GM12878 (cell line): ENCODE measurements at regions not wholly inside any gene's neighbourhood (a gene's known extent, or its start where the extent isn't known, plus 50 kb on each side); places are given as distances from the start of the nearest gene placed in this dataset.

Experiments used
- ATAC-seq: fragments of 200-7000 bp; cut with Tn5 transposase; 3 replicates; pipeline ENCODE4 v1.9.1; 2020; ENCODE audit warnings: mild to moderate bottlenecking, moderate library complexity
- BruUV-seq: library from RNA; stranded (reverse); fragments of 400-500 nt; replicated peaks from 2 replicates; lab custom pipeline; 2021; lab: Mats Ljungman, UMichigan
- CTCF ChIA-PET: fragments of 300-600 bp; sonication (Branson Sonifier 250); formaldehyde crosslinking; extraction: SDS; loops from one replicate; lab custom pipeline; 2021; ENCODE audit warnings: inconsistent platforms; lab: Yijun Ruan, JAX
- POLR2A ChIA-PET: fragments of 350-600 bp; formaldehyde crosslinking; extraction: SDS; loops from one replicate; lab custom pipeline; 2021; ENCODE audit warnings: inconsistent platforms; lab: Charles Lee
- RAD21 ChIA-PET: fragments of 300-600 bp; sonication (Branson Sonifier 250); formaldehyde crosslinking; loops from one replicate; lab custom pipeline; 2023; ENCODE audit warnings: antibody characterized with exemption; ENCODE audit not compliant: unreplicated experiment; lab: Charles Lee
- SMC1A ChIA-PET: fragments of 300-600 bp; sonication (Branson Sonifier 250); formaldehyde crosslinking; loops from one replicate; lab custom pipeline; 2023; ENCODE audit not compliant: unreplicated experiment, uncharacterized antibody; lab: Charles Lee
- DNase-seq: peaks from one replicate; pipeline ENCODE4 v3.0.0-alpha.2; 2011; ENCODE audit warnings: low read depth, low spot score
- FAIRE-seq: peaks from 3 replicates; lab custom pipeline; 2011; peaks lifted over from hg19 to GRCh38; lab: Jason Lieb, UNC
- H2AFZ ChIP-seq: 2 replicates; pipeline ENCODE4 v1.6.0; 2011; ENCODE audit warnings: low read depth, low read length, control low read depth; ENCODE audit not compliant: control insufficient read depth
- H3K27ac ChIP-seq: 2 replicates; pipeline ENCODE4 v1.5.1; 2011; ENCODE audit warnings: control low read depth; ENCODE audit not compliant: control insufficient read depth, insufficient read depth
- H3K27me3 ChIP-seq, 2 experiments: replicated peaks in 1 of 2; 2 replicates each; pipeline versions ENCODE4 v1.6.0 to v1.6.1; 2011; ENCODE audit warnings: low read length in 1 of 2; ENCODE audit not compliant: control insufficient read depth in 2 of 2, insufficient read depth in 2 of 2
- H3K36me3 ChIP-seq, 2 experiments: 2 replicates each; pipeline ENCODE4 v1.5.1; 2011; ENCODE audit warnings: low read length in 1 of 2; ENCODE audit not compliant: control insufficient read depth in 2 of 2, insufficient read depth in 2 of 2
- H3K4me1 ChIP-seq: 2 replicates; pipeline ENCODE4 v1.6.1; 2011; ENCODE audit warnings: mild to moderate bottlenecking, low read length, moderate library complexity, mixed read lengths; ENCODE audit not compliant: control insufficient read depth, insufficient read depth
- H3K4me2 ChIP-seq: 2 replicates; pipeline ENCODE4 v1.6.0; 2011; ENCODE audit warnings: control low read depth; ENCODE audit not compliant: control insufficient read depth, insufficient read depth
- H3K4me3 ChIP-seq: fragments of 200-600 bp; sonication (generic); 2 replicates; pipeline ENCODE4 v1.5.1; 2016
- H3K79me2 ChIP-seq: 2 replicates; pipeline ENCODE4 v1.6.0; 2011; ENCODE audit warnings: low read length; ENCODE audit not compliant: control insufficient read depth, insufficient read depth
- H3K9ac ChIP-seq: 2 replicates; pipeline ENCODE4 v1.8.0; 2011; ENCODE audit warnings: low read length, control low read depth, mixed read lengths; ENCODE audit not compliant: control insufficient read depth, insufficient read depth
- H3K9me3 ChIP-seq: replicated peaks from 3 replicates; pipeline ENCODE4 v1.5.1; 2011; ENCODE audit warnings: mild to moderate bottlenecking, low read length; ENCODE audit not compliant: control insufficient read depth, insufficient read depth
- H4K20me1 ChIP-seq: 2 replicates; pipeline ENCODE4 v1.6.0; 2011; ENCODE audit not compliant: control insufficient read depth, insufficient read depth
- BACH1 ChIP-seq: fragments of 450-650 bp; IDR thresholded peaks from 2 replicates; pipeline ENCODE4 v1.6.1; 2017; ENCODE audit warnings: mild to moderate bottlenecking, borderline replicate concordance
- BMI1 ChIP-seq: fragments of 450-650 bp; IDR thresholded peaks from 2 replicates; pipeline ENCODE4 v1.6.1; 2016; ENCODE audit warnings: mild to moderate bottlenecking, moderate library complexity, borderline replicate concordance
- FOXM1 ChIP-seq: IDR thresholded peaks from 2 replicates; pipeline ENCODE4 v1.6.1; 2012; ENCODE audit warnings: low read depth, mild to moderate bottlenecking, inconsistent platforms, low read length, moderate library complexity
- HDAC6 ChIP-seq: fragments of 200-600 bp; sonication (generic); IDR thresholded peaks from one replicate; pipeline ENCODE4 v1.8.0; 2017; ENCODE audit warnings: antibody characterized with exemption; ENCODE audit not compliant: unreplicated experiment
- LARP7 ChIP-seq: fragments of 450-650 bp; IDR thresholded peaks from 2 replicates; pipeline ENCODE4 v1.6.1; 2017; ENCODE audit warnings: mild to moderate bottlenecking
- MXI1 ChIP-seq: fragments of 150-350 bp; IDR thresholded peaks from 2 replicates; pipeline ENCODE4 v1.6.1; 2011; ENCODE audit warnings: low read depth, mild to moderate bottlenecking, inconsistent platforms, low read length, improper control_type of control experiment
- NFIC ChIP-seq: IDR thresholded peaks from 2 replicates; pipeline ENCODE4 v1.6.1; 2012; ENCODE audit warnings: low read depth, mild to moderate bottlenecking, inconsistent platforms, low read length, moderate library complexity
- RAD21 ChIP-seq: IDR thresholded peaks from 2 replicates; pipeline ENCODE4 v1.6.1; 2011; ENCODE audit warnings: mild to moderate bottlenecking, low read depth, low read length, moderate library complexity; ENCODE audit not compliant: insufficient read depth
- RUNX3 ChIP-seq: IDR thresholded peaks from 2 replicates; pipeline ENCODE4 v1.6.1; 2012; ENCODE audit warnings: low read length, inconsistent platforms
- SMAD1 ChIP-seq: fragments of 450-650 bp; IDR thresholded peaks from 2 replicates; pipeline ENCODE4 v1.6.1; 2018; ENCODE audit warnings: mild to moderate bottlenecking, low read depth; ENCODE audit not compliant: partially characterized antibody
- WRNIP1 ChIP-seq: IDR thresholded peaks from 2 replicates; pipeline ENCODE4 v1.6.1; 2011; ENCODE audit warnings: low read depth, low read length, improper control_type of control experiment, borderline replicate concordance
- ZSCAN29 ChIP-seq: fragments of 450-650 bp; IDR thresholded peaks from 2 replicates; pipeline ENCODE4 v1.6.1; 2017; ENCODE audit warnings: mild to moderate bottlenecking, moderate library complexity
- WGBS: methylation state at CpG from one replicate; pipeline ENCODE4 v1.1.6; 2016; ENCODE audit warnings: low lambda C conversion rate; ENCODE audit not compliant: insufficient replicate concordance, insufficient coverage; ENCODE audit errors: missing lambda C conversion rate; 5-methylcytosine and 5-hydroxymethylcytosine counted together
- in situ Hi-C: fragments of 300-500 bp; cut with MboI; formaldehyde crosslinking; loops from 9 replicates; pipeline ENCODE4 v1.14.3; 2018; ENCODE audit warnings: mixed read lengths
- intact Hi-C: fragments of 100-400 bp; cut with micrococcal nuclease; formaldehyde crosslinking; loops from one replicate; pipeline ENCODE4 v1.14.2; 2022; ENCODE audit not compliant: unreplicated experiment

GRCh38 chr9:10858817-10859216 lies 246.0 kb upstream of the PTPRD start:
- Histone ChIP-seq H3K4me2 (no peak overlapping the region), H3K27me3 (no peaks in the 10 kb centered on the region), H3K27ac (no peak overlapping the region), H3K4me3 (no peak overlapping the region), H3K9ac (no peak overlapping the region)
- intact Hi-C loops, result no loop called here
- ChIA-PET SMC1A (interaction anchor here (1.3 kb wide), 1 partner anchor 16 kb away, joined by 4 read pairs; no protein-coding TSS in a partner anchor), POLR2A (no interaction called here)
- no peak for FAIRE-seq
- no peak for ATAC-seq
- no peak for TF ChIP-seq RAD21
- no peak for TF ChIP-seq SMAD1
- TF ChIP-seq MXI1, result no peak
- TF ChIP-seq HDAC6, result no peak
- TF ChIP-seq NFIC, result no peak
- no peak for TF ChIP-seq RUNX3
- no peak for TF ChIP-seq WRNIP1
- no peak for TF ChIP-seq FOXM1
- no peak for TF ChIP-seq BACH1
- no peak for TF ChIP-seq BMI1
- TF ChIP-seq ZSCAN29, result no peak
- no peak for TF ChIP-seq LARP7
- TF ChIP-seq, all 136 proteins: peak for 0
- WGBS, result 4% methylated on average over 1 of the region's 1 CpG
- no peaks in the 10 kb centered on the region for H3K36me3 ChIP-seq
- H3K9me3 ChIP-seq, result no peaks in the 10 kb centered on the region
- H3K79me2 ChIP-seq, result no peaks in the 10 kb centered on the region
- ChIA-PET CTCF (no interaction called here), RAD21 (no interaction called here)
- H4K20me1 ChIP-seq, result no peaks in the 10 kb centered on the region
- H3K4me1 ChIP-seq, result no peaks in the 10 kb centered on the region
- in situ Hi-C loops, result no loop called here
- no TSS peak for BruUV-seq
- no peak for DNase-seq
- H2AFZ ChIP-seq, result no peak overlapping the region
